Activated naive CD4-positive, alpha-beta T cell treated with Interleukin-2 at 50 U/mL for 16 hours (primary cell): ENCODE measurements at regions not wholly inside any gene's neighbourhood (a gene's known extent, or its start where the extent isn't known, plus 50 kb on each side); places are given as distances from the start of the nearest gene placed in this dataset.
"Not testable (repeated sequence)": the region's sequence is repeated elsewhere in the genome, so short reads cannot be mapped to it uniquely, and the experiment has no call there.

Experiments used
- DNase-seq: peaks from one replicate; pipeline ENCODE4 v3.0.0-alpha.2; 2020

DNA sequence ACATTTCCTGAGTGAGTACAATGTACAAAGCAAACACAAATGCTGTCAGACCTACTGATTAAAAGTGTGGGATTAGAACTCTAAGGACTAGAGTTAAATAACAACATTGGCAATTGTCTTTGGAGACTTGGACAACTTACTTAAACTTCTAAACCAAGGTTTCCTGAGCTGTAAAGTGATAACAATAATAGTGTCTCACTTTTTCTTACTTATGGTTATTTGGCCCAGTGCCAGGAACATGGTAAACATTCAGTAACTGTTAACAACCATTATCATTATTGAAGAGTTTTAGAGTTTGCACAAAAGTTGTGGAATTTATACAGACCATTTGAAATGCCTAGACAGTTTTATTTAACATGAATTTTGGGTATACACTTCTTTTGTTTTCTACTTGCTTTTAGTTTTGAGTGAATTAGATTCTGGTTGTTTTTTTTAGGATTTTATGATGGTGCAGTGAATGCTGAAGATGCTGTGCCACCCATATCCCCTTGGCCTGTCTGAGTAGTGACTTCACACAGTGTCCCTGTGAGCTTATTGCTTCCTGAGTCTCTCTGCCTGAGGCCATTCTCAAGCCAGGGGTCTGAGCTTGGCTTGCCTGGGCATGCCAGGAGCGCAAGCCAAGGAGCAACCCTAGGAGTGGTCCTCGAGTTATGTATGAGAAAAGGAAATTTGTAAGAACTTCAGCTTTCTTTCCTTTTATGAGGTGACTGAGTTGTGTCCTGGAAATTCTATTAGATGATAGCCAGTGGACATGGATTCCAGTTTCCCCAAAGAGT lies 932.8 kb downstream of the TTLL7 start:
- no peak for DNase-seq

DNA sequence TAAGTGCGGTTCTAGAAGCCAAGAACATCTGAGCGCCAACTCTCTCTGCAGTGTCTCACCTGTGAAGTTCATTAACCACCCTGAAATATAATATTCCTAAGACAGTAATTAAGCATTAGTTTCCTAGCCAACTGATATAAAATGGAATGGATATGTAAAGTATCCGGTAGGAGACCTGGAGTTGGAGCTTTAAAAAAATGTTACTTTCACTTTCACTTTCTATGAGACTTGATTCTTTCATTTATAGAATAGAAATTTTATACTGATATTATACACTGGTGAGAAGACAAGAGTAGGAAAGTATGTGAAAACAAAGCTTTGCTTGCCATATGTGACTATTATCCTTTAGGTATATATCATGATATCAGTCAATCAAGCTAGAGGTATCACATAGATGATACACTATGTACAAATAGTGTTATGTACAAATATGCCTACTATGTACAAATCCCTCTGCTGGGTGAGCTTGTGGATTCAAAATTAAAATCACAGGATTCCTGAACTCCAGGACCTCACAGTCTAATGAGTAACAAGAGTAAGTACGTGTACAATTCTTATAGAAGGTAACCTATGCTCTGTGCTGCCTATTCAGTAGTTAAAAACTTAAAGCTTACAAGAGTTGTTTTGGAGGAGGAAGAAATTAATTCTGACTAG lies 934.2 kb downstream of the TTLL7 start:
- DNase-seq, result no peak

- no peak for DNase-seq
Observed at GRCh38 chr1:83060651-83061390, 938.1 kb downstream of the TTLL7 start.

- no peak for DNase-seq
Observed at GRCh38 chr1:83060221-83060620, 938.7 kb downstream of the TTLL7 start.

DNA sequence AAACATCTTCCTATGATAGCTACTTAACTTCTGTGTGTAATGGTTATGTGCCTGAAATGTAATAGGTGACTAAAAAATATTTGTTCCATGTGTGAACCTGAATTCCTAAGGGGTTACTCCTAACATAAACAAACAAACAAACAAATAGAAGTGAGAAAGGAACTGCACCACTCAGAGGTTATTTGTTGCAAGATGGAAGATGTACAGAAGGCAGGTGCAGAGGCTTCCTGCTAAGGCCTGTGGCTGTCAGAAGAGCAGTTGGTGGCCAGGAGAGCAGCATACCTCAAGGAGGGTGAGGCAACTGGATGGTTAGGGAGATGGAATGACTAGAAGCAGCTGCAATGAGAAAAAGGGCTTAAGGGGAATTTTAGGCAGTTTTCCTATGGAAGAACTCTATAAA lies 940.6 kb downstream of the TTLL7 start:
- DNase-seq, result no peak

DNA sequence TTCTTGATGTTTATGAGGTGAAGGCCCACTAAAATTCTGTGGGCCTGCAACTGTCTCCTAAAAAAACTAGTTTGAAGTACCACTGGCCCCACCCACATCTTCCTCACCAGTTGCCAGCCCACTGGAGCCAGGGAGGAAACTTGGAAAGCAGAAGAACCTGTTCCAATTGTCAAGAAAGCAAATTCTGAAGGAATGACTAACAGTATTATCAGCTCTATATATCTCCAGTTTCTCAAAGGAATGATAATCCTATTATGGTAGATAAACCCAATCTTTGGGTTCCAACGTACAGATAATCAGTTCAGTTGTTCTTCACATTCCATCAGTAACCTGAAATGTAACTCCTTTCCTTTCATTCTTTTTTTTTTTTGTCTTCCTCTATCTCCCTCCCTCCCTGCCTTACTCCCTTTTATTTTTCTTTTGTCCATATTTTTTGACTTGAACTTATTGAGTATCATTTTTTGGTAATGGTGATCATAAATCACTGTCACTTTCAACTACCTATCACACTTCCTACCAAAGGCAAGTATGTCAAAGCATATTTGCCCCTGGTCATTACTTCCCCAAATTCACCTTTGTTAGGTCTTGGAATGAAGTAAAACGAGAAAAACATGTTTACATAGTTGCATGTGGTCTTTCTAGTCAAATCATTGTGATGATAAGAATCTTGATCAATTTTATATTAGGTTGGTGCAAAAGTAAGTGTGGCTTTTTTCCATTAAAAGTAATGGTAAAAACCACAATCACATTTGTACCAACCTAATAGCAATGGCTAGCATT lies 943.4 kb downstream of the TTLL7 start:
- no peak for DNase-seq

- no peak for DNase-seq
Observed at GRCh38 chr1:83053446-83053845, 945.5 kb downstream of the TTLL7 start.

DNA sequence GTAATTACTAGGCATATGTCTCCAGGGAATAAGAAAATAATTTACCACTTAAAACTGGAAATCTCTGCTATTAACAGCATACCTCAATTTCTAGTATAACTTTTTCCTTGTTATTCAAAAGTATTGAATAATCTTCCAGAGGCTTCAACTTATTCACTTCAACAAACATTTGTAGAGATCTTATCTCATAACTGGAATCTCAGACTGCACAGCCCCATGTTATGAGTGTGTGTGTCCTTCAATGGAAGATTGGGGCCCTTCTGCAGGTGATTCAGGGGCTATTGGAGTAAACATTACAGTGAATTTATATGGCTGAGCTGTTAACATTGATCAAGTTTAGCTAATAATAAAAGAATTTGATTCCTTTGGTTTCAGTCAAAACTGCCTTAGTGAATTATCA lies 946.1 kb downstream of the TTLL7 start:
- no peak for DNase-seq

GRCh38 chr1:83051053-83051452 lies 947.9 kb downstream of the TTLL7 start:
- DNase-seq, result not testable (repeated sequence)

DNA sequence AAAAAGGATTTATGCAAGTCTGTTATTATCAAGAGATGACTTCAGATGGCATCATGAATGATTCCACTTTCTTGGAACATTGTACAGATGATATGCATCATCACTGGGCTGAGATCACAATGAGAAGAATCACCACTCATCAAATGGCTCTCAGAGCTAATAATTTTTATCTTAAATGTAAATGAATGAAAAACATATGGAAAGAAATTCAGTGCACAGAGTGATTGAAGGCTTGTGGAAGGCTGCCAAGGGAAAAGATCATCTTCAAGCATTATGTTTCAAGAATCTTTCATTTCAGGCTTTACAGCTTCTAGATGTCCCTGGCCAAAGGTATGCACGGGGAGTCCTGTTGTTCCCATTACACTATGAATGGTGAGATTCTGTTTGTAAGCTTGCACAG lies 955.7 kb downstream of the TTLL7 start:
- no peak for DNase-seq

- DNase-seq, result not testable (repeated sequence)
Observed at GRCh38 chr1:83039091-83039490, 959.8 kb downstream of the TTLL7 start.

GRCh38 chr1:83034851-83035250 lies 964.1 kb downstream of the TTLL7 start:
- DNase-seq, result no peak

- no peak for DNase-seq
Observed at GRCh38 chr1:83033682-83034081, 965.2 kb downstream of the TTLL7 start.

DNA sequence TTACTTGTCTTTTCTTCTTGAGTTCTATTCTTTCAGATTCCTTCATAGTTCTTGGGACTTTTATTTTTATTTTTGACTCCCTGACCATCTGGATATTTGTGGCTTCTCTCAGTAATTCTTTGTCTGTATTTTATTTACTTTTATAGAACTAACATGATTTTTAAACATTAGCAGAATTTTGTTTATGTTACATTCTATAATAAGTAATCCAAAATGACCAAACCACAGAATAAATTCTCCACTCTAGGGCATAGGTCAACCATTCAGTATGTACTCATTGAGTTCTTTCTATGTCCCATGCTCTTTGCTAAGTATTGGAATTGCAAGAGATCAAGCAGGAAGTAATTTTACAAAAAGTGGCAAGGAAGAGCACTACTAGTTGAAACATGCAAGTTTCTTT lies 969.0 kb downstream of the TTLL7 start:
- no peak for DNase-seq

- no peak for DNase-seq
Observed at GRCh38 chr1:83029050-83029449, 969.9 kb downstream of the TTLL7 start.

DNA sequence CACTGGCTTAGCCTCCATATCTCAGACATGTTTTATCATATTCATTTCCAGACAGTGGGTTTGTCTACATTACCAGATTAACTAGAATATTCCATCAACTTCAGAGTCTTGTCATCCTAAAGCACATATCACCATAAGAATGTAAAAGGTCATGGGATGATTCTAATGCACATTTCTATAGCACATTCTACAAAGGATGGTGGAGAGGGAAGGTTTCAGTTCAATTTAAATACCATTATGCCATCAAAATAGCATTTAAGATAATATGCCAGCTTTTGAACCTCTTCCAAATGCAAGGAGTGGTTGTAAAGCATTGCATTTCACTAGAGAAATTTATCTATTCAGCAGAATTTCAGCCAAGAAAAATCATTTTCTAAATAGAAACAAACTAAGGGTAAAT lies 970.5 kb downstream of the TTLL7 start:
- no peak for DNase-seq

DNA sequence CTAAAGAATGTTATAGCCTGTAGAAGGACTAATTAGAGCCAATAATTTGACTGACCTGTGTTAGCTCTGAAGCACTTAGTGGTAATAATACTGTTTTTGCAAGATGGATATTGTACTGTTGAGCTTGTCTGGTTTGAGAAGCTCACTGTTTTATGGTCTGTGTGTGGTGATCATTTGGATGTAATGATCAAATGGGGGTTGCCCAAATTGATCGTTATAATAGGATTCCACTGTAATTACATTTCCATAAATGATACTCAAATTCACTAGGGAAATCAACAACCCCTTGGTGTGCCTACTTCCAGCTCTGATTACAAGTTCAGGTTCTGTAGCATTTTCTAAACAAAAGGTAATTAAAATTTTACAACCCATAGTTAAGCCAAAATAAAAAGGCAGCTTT lies 971.4 kb downstream of the TTLL7 start:
- no peak for DNase-seq

DNA sequence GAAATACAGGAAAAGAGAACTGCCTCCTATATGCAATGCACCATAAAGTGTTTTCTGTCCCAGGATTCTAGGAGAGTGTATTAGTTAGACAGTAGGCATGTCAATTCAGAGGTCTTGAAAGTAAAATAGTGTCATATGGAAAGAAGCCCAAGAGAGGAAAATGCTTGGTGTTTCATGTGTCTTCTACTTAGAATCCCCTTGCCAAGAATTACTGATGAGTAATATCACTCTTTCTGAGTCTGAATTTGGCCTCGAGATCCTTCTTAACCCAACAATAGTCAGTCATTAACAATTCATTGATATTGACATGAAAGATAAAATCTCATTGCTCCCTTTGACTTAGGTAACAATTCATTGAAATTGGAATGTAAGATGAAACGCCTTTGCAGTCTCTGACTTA lies 972.2 kb downstream of the TTLL7 start:
- no peak for DNase-seq

DNA sequence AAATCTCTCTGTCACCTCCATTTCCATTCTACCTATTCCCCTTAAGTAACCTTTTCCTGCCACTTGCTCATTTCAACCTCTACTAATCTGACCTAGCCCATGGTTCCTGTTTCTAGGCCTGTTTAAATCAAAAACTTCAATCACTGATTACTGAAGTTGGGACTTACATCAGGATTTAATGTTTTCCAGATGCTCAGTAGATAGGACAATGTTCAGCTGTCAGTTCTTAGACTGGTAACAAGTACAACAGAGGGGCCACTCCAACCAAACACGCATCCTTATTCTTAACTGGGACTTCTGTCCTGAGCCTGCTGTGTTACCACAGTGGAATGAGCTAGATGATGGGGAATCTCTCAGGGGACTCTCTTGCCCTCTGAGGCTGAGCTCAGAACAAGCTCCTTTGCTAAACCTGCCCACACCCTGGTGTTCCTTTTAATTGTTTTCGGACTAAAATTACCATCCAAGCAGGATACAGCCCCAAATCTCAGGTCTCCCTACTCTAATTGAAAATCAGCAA lies 974.6 kb downstream of the TTLL7 start:
- no peak for DNase-seq

- DNase-seq, result no peak
Observed at GRCh38 chr1:83023212-83023611, 975.7 kb downstream of the TTLL7 start.

DNA sequence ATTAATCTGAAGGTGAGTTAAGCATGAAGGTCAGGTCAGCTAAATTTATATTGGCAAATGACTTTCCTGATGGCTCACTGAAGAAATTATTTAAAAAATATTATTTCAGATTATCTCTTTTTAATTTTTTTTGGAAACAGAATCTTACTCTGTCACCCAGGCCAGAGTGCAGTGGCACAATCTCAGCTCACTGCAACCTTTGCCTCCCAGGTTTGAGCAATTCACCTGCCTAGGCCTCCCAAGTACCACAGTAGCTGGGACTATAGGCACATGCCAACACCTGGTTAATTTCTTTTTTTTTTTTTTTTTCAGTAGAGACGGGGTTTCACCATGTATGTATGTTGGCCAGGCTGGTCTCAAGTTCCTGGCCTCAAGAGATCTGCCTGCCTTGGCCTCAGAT lies 976.7 kb downstream of the TTLL7 start:
- no peak for DNase-seq

GRCh38 chr1:83017701-83018100 lies 981.2 kb downstream of the TTLL7 start:
- no peak for DNase-seq

DNA sequence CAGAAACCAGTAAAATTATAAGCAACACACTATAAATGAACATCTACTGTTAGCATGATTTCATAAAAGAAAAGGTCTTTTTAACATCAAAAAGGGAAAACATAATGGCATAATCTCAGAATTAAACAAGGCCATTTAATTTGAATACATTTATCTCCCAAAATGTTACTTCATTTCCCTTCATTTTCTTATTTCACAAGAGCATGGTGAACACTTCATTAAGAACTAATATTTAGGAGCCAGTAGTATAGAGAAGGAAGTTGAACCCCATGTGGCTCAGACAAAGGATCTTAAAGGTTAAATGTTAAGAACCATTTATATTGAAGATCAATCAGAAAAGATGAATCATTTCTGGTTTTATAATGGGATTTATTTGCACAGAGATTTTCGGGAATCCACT lies 981.7 kb downstream of the TTLL7 start:
- DNase-seq, result no peak
